ENCODE measurements at regions not wholly inside any gene's neighbourhood (a gene's known extent, or its start where the extent isn't known, plus 50 kb on each side); places are given as distances from the start of the nearest gene placed in this dataset.

- ChIA-PET POLR2A (interaction anchor here (0.6 kb wide), 1 partner anchor 105 kb away, joined by 4 read pairs; no protein-coding TSS in a partner anchor), CTCF (interaction anchor here (0.6 to 3.4 kb wide), 30 partner anchors 10 to 1340 kb away, joined by 3 to 24 read pairs (median 4); no protein-coding TSS in a partner anchor)
- TF ChIP-seq, protein P1, sequence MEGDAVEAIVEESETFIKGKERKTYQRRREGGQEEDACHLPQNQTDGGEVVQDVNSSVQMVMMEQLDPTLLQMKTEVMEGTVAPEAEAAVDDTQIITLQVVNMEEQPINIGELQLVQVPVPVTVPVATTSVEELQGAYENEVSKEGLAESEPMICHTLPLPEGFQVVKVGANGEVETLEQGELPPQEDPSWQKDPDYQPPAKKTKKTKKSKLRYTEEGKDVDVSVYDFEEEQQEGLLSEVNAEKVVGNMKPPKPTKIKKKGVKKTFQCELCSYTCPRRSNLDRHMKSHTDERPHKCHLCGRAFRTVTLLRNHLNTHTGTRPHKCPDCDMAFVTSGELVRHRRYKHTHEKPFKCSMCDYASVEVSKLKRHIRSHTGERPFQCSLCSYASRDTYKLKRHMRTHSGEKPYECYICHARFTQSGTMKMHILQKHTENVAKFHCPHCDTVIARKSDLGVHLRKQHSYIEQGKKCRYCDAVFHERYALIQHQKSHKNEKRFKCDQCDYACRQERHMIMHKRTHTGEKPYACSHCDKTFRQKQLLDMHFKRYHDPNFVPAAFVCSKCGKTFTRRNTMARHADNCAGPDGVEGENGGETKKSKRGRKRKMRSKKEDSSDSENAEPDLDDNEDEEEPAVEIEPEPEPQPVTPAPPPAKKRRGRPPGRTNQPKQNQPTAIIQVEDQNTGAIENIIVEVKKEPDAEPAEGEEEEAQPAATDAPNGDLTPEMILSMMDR (IDR thresholded peaks at IDR 0.05; ENCODE audit: low read depth, low read length), result peak; percentile 60
- Histone ChIP-seq H3K9me3 (ENCODE audit: control insufficient read depth, insufficient read depth, low read length) (no peaks in the 10 kb centered on the region), H3K27ac (ENCODE audit: low read depth, low read length) (no peak overlapping the region), H3K27me3 (ENCODE audit: control insufficient read depth, insufficient read depth, low read length) (no peaks in the 10 kb centered on the region), H3K4me3 (ENCODE audit: low read depth, low read length) (no peak overlapping the region)
- peak; percentile 32 for DNase-seq (ENCODE audit: low read depth, low spot score)
Measured at GRCh38 chr4:138938366-138938690, 77.3 kb upstream of the NOCT start.

GRCh38 chr4:138935135-138935807 is 80.3 kb upstream of the NOCT start:
- TF ChIP-seq, protein P1 (IDR thresholded peaks at IDR 0.05; ENCODE audit: low read depth, low read length), result no peak
- POLR2A ChIA-PET, result no interaction called here
- CTCF ChIA-PET, result interaction anchor here (1.1 to 2.0 kb wide), 2 partner anchors 64 to 254 kb away, joined by 5 to 9 read pairs; no protein-coding TSS in a partner anchor

DNA sequence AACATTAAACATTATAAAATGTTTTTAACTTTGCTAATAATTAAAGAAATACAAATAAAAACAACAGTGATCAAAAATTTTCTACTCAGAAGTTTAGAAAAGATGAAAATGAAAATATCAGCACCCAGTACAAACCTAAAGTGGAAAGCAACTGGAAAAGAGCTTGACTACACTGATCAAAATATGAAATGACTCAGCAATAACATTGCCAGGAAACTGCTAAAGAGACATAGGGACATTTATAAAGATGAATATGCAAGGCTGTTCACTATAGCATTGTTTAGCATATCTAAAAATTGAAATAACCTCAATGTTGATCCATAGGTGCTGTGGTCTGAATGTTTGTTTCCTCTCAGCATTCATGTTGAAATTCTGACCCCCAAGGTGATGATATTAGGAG is 88.5 kb upstream of the NOCT start:
- Histone ChIP-seq H3K27me3 (ENCODE audit: control insufficient read depth, insufficient read depth, low read length) (no peaks in the 10 kb centered on the region), H3K4me3 (ENCODE audit: low read depth, low read length) (no peak overlapping the region), H3K9me3 (ENCODE audit: control insufficient read depth, insufficient read depth, low read length) (no peaks in the 10 kb centered on the region), H3K27ac (ENCODE audit: low read depth, low read length) (no peak overlapping the region)
- TF ChIP-seq, protein P1 (IDR thresholded peaks at IDR 0.05; ENCODE audit: low read depth, low read length), result no peak
- no peak for DNase-seq (ENCODE audit: low read depth, low spot score)
- ChIA-PET POLR2A (no interaction called here), CTCF (interaction anchor here (0.6 kb wide), 1 partner anchor 171 kb away, joined by 4 read pairs; no protein-coding TSS in a partner anchor)

More at GRCh38 chr4:138935135-138935807, 80.3 kb upstream of the NOCT start:
- Histone ChIP-seq H3K27ac (ENCODE audit: low read depth, low read length) (no peak overlapping the region), H3K27me3 (ENCODE audit: control insufficient read depth, insufficient read depth, low read length) (no peaks in the 10 kb centered on the region), H3K4me3 (ENCODE audit: low read depth, low read length) (no peak overlapping the region), H3K9me3 (ENCODE audit: control insufficient read depth, insufficient read depth, low read length) (no peaks in the 10 kb centered on the region)
- no peak for DNase-seq (ENCODE audit: low read depth, low spot score)

DNA sequence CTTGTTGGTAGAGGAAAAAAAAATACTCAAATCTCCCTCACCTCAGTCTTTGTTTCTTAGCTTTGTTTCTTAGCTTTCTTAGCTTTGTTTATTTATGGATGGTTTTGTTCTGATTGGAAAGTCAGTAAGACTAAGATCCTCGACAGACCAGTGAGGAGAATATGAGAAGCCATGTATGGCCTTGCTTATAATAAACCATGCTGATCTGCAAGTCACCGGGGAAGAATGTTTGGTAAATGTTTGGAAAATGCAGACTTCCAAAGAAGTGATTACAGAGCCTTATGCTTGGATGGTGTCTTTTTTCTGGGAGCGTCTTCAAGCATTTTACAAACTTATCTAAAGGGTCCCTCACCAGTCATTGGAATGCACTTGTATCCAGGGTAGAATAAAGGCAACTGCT is 90.1 kb upstream of the NOCT start:
- ChIA-PET POLR2A (no interaction called here), CTCF (interaction anchor here (0.6 to 1.8 kb wide), 3 partner anchors 13 to 835 kb away, joined by 3 to 9 read pairs (median 3); no protein-coding TSS in a partner anchor)
- H3K27me3 ChIP-seq (ENCODE audit: control insufficient read depth, insufficient read depth, low read length), result no peaks in the 10 kb centered on the region
- TF ChIP-seq, protein P1 (IDR thresholded peaks at IDR 0.05; ENCODE audit: low read depth, low read length), result no peak
- DNase-seq (ENCODE audit: low read depth, low spot score), result peak; percentile 33
- no peak overlapping the region for H3K4me3 ChIP-seq (ENCODE audit: low read depth, low read length)
- H3K9me3 ChIP-seq (ENCODE audit: control insufficient read depth, insufficient read depth, low read length), result no peaks in the 10 kb centered on the region
- no peak overlapping the region for H3K27ac ChIP-seq (ENCODE audit: low read depth, low read length)
